ENCODE measurements at regions not wholly inside any gene's neighbourhood (a gene's known extent, or its start where the extent isn't known, plus 50 kb on each side); places are given as distances from the start of the nearest gene placed in this dataset.

DNA sequence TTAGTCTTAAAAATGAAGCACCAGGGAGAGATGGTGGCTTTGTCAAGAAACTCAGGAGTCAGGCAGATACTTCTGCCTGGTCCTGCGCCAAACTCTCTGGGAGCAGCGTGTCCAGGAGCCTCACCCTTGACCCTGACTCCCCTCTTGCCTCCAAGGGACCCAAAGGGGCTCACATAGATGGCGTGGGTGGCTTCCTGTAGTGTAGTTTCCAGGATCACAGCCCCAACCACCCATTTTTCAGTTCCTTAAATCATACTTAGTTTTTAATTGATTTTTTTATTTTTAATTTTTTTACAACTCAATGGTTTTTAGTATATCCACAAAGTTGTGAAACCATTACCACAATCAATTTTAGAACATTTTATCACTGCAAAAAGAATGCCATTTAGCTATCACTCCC is 107.7 kb upstream of the IGSF21 start (continued):
- TF ChIP-seq ESRRG (CRISPR knock-in tag; IDR thresholded peaks at IDR 0.05) (no peak), PPARA (CRISPR knock-in tag; IDR thresholded peaks at IDR 0.05; ENCODE audit: borderline replicate concordance) (no peak), TSHZ2 (CRISPR knock-in tag; IDR thresholded peaks at IDR 0.05) (no peak), TCF4 (CRISPR knock-in tag; IDR thresholded peaks at IDR 0.05; ENCODE audit: borderline replicate concordance) (no peak), CSDC2 (CRISPR knock-in tag; IDR thresholded peaks at IDR 0.05) (no peak), RARB (CRISPR knock-in tag; IDR thresholded peaks at IDR 0.05) (no peak), ZNF565 (CRISPR knock-in tag; conservative IDR thresholded peaks at IDR 0.05; ENCODE audit: low read depth) (no peak)

DNA sequence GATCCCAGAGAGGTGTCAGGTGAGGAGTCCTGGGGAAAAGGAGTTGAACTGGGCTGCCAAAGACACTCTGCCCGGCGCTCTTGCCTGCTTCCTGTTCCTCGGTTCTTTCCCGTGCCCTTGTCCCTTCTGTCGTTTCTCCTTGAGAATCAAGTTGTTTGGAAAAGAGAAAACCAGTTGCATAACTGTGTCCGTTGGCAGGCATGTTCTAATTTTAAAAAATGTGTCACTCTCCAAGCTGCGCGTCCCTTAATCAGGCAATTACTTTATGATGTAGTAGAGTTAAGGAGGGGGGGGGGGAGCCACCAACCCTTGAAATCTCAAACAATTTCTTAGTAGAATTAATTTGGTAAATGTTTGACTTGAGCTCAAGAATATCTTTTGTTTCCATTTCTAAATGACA is 105.9 kb upstream of the IGSF21 start:
- no peak for ATAC-seq
- TF ChIP-seq ZNF70 (CRISPR knock-in tag; IDR thresholded peaks at IDR 0.05) (no peak), ZNF8 (CRISPR knock-in tag; IDR thresholded peaks at IDR 0.05) (no peak), SNAI2 (CRISPR knock-in tag; IDR thresholded peaks at IDR 0.05) (no peak), ESRRG (CRISPR knock-in tag; IDR thresholded peaks at IDR 0.05) (no peak), BACH2 (CRISPR knock-in tag; IDR thresholded peaks at IDR 0.05; ENCODE audit: borderline replicate concordance) (no peak), ZC3H10 (CRISPR knock-in tag; IDR thresholded peaks at IDR 0.05) (no peak), ZNF565 (CRISPR knock-in tag; conservative IDR thresholded peaks at IDR 0.05; ENCODE audit: low read depth) (no peak), CSRNP3 (CRISPR knock-in tag; IDR thresholded peaks at IDR 0.05) (no peak), ARNTL (CRISPR knock-in tag; IDR thresholded peaks at IDR 0.05; ENCODE audit: borderline replicate concordance, low read depth) (no peak), GLIS3 (CRISPR knock-in tag; IDR thresholded peaks at IDR 0.05) (no peak), TOX (CRISPR knock-in tag; IDR thresholded peaks at IDR 0.05; ENCODE audit: borderline replicate concordance) (no peak), ZFP30 (CRISPR knock-in tag; IDR thresholded peaks at IDR 0.05) (no peak), OSR1 (CRISPR knock-in tag; IDR thresholded peaks at IDR 0.05) (no peak), RARB (CRISPR knock-in tag; IDR thresholded peaks at IDR 0.05) (no peak), ZFP3 (CRISPR knock-in tag; IDR thresholded peaks at IDR 0.05) (no peak)
- TF ChIP-seq, protein P1, sequence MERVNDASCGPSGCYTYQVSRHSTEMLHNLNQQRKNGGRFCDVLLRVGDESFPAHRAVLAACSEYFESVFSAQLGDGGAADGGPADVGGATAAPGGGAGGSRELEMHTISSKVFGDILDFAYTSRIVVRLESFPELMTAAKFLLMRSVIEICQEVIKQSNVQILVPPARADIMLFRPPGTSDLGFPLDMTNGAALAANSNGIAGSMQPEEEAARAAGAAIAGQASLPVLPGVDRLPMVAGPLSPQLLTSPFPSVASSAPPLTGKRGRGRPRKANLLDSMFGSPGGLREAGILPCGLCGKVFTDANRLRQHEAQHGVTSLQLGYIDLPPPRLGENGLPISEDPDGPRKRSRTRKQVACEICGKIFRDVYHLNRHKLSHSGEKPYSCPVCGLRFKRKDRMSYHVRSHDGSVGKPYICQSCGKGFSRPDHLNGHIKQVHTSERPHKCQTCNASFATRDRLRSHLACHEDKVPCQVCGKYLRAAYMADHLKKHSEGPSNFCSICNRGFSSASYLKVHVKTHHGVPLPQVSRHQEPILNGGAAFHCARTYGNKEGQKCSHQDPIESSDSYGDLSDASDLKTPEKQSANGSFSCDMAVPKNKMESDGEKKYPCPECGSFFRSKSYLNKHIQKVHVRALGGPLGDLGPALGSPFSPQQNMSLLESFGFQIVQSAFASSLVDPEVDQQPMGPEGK (CRISPR knock-in tag; IDR thresholded peaks at IDR 0.05; ENCODE audit: borderline replicate concordance) = no peak

DNA sequence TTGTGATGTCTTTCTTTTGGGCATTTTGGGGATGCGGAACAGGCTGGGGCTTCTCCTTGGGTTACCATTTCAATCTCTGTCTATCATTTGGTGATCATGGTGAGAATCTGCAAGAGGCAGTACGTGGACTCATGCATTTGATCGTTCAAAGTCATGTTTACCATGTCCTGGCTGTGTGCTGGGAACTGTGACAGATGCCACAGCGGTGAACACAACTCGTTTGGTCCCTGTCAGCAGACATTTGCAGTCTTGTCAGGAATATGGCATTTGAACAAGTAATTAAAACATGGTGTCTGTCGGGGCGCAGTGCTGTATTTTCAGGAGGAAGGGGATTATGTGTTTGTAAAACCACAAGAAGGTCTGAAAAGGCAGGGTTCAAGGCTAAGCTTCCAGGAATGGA is 103.3 kb upstream of the IGSF21 start:
- TF ChIP-seq, protein P1 (CRISPR knock-in tag; IDR thresholded peaks at IDR 0.05; ENCODE audit: borderline replicate concordance) = no peak
- TF ChIP-seq GLIS3 (CRISPR knock-in tag; IDR thresholded peaks at IDR 0.05) = no peak
- TF ChIP-seq BACH2 (CRISPR knock-in tag; IDR thresholded peaks at IDR 0.05; ENCODE audit: borderline replicate concordance) = no peak
- TF ChIP-seq ZFP30 (CRISPR knock-in tag; IDR thresholded peaks at IDR 0.05) = no peak
- TF ChIP-seq OSR1 (CRISPR knock-in tag; IDR thresholded peaks at IDR 0.05) = no peak
- no peak for TF ChIP-seq ZFP3 (CRISPR knock-in tag; IDR thresholded peaks at IDR 0.05)
- TF ChIP-seq POU6F1 (CRISPR knock-in tag; IDR thresholded peaks at IDR 0.05; ENCODE audit: borderline replicate concordance, low read depth) = no peak
- TF ChIP-seq ZNF565 (CRISPR knock-in tag; conservative IDR thresholded peaks at IDR 0.05; ENCODE audit: low read depth) = no peak
- TF ChIP-seq CSRNP3 (CRISPR knock-in tag; IDR thresholded peaks at IDR 0.05) = no peak
- no peak for TF ChIP-seq CSDC2 (CRISPR knock-in tag; IDR thresholded peaks at IDR 0.05)
- no peak for TF ChIP-seq SNAI2 (CRISPR knock-in tag; IDR thresholded peaks at IDR 0.05)
- TF ChIP-seq ZNF8 (CRISPR knock-in tag; IDR thresholded peaks at IDR 0.05) = no peak
- TF ChIP-seq, protein P2, sequence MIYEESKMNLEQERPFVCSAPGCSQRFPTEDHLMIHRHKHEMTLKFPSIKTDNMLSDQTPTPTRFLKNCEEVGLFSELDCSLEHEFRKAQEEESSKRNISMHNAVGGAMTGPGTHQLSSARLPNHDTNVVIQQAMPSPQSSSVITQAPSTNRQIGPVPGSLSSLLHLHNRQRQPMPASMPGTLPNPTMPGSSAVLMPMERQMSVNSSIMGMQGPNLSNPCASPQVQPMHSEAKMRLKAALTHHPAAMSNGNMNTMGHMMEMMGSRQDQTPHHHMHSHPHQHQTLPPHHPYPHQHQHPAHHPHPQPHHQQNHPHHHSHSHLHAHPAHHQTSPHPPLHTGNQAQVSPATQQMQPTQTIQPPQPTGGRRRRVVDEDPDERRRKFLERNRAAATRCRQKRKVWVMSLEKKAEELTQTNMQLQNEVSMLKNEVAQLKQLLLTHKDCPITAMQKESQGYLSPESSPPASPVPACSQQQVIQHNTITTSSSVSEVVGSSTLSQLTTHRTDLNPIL (CRISPR knock-in tag; IDR thresholded peaks at IDR 0.05; ENCODE audit: low read depth) = no peak
- TF ChIP-seq PPARA (CRISPR knock-in tag; IDR thresholded peaks at IDR 0.05; ENCODE audit: borderline replicate concordance) = no peak
- no peak for TF ChIP-seq ZNF70 (CRISPR knock-in tag; IDR thresholded peaks at IDR 0.05)
- no peak for ATAC-seq
